ENCODE measurements at regions not wholly inside any gene's neighbourhood (a gene's known extent, or its start where the extent isn't known, plus 50 kb on each side); places are given as distances from the start of the nearest gene placed in this dataset.

- no peak for DNase-seq (ENCODE audit: extremely low spot score)
- ChIA-PET CTCF (interaction anchor here (0.5 kb wide), 1 partner anchor 163 kb away, joined by 3 read pairs; no protein-coding TSS in a partner anchor), POLR2A (no interaction called here)
Measured at GRCh38 chr2:21772624-21773023, 648.9 kb downstream of the TDRD15 start.

GRCh38 chr2:21773168-21773567, 649.4 kb downstream of the TDRD15 start:
- ChIA-PET POLR2A (no interaction called here), CTCF (no interaction called here)
- TF ChIP-seq PKNOX1 (IDR thresholded peaks at IDR 0.05) (no peak), ELF4 (IDR thresholded peaks at IDR 0.05) (no peak), NFRKB (IDR thresholded peaks at IDR 0.05) (no peak), TARDBP (IDR thresholded peaks at IDR 0.05) (no peak)
- no peak for DNase-seq (ENCODE audit: extremely low spot score)

More at GRCh38 chr2:21772624-21773023, 648.9 kb downstream of the TDRD15 start:
- TF ChIP-seq TARDBP (IDR thresholded peaks at IDR 0.05) (no peak), FOXM1 (IDR thresholded peaks at IDR 0.05; ENCODE audit: borderline replicate concordance) (no peak), SUZ12 (IDR thresholded peaks at IDR 0.05) (no peak), ZNF384 (IDR thresholded peaks at IDR 0.05) (no peak), PKNOX1 (IDR thresholded peaks at IDR 0.05) (no peak), FOXK2 (IDR thresholded peaks at IDR 0.05) (no peak), ELF4 (IDR thresholded peaks at IDR 0.05) (no peak), HDGF (IDR thresholded peaks at IDR 0.05; ENCODE audit: borderline replicate concordance) (no peak), L3MBTL2 (conservative IDR thresholded peaks at IDR 0.05) (no peak), NFRKB (IDR thresholded peaks at IDR 0.05) (no peak), SP1 (IDR thresholded peaks at IDR 0.05) (no peak), LEF1 (IDR thresholded peaks at IDR 0.05; ENCODE audit: borderline replicate concordance) (no peak), FOXA1 (IDR thresholded peaks at IDR 0.05) (no peak), ARNT (IDR thresholded peaks at IDR 0.05) (no peak), BHLHE40 (IDR thresholded peaks at IDR 0.05; ENCODE audit: borderline replicate concordance) (no peak), CTBP1 (IDR thresholded peaks at IDR 0.05; ENCODE audit: borderline replicate concordance) (no peak)

- POLR2A ChIA-PET = no interaction called here
- TF ChIP-seq FOXK2 (IDR thresholded peaks at IDR 0.05) (no peak), ZNF384 (IDR thresholded peaks at IDR 0.05) (no peak), LEF1 (IDR thresholded peaks at IDR 0.05; ENCODE audit: borderline replicate concordance) (no peak)
- CTCF ChIA-PET = no interaction called here
- DNase-seq (ENCODE audit: extremely low spot score) = no peak
Measured at GRCh38 chr2:21774691-21775368, 651.1 kb downstream of the TDRD15 start.

GRCh38 chr2:21779786-21780185, 656.0 kb downstream of the TDRD15 start:
- TF ChIP-seq PKNOX1 (IDR thresholded peaks at IDR 0.05) = no peak
- TF ChIP-seq LEF1 (IDR thresholded peaks at IDR 0.05; ENCODE audit: borderline replicate concordance) = no peak
- TF ChIP-seq ZNF384 (IDR thresholded peaks at IDR 0.05) = no peak
- no peak for TF ChIP-seq ARNT (IDR thresholded peaks at IDR 0.05)
- no peak for TF ChIP-seq BHLHE40 (IDR thresholded peaks at IDR 0.05; ENCODE audit: borderline replicate concordance)
- no peak for TF ChIP-seq NFRKB (IDR thresholded peaks at IDR 0.05)
- TF ChIP-seq HDGF (IDR thresholded peaks at IDR 0.05; ENCODE audit: borderline replicate concordance) = no peak
- no peak for TF ChIP-seq FOXM1 (IDR thresholded peaks at IDR 0.05; ENCODE audit: borderline replicate concordance)
- no peak for TF ChIP-seq L3MBTL2 (conservative IDR thresholded peaks at IDR 0.05)
- TF ChIP-seq SUZ12 (IDR thresholded peaks at IDR 0.05) = no peak
- no peak for TF ChIP-seq CTBP1 (IDR thresholded peaks at IDR 0.05; ENCODE audit: borderline replicate concordance)
- no peak for TF ChIP-seq ELF4 (IDR thresholded peaks at IDR 0.05)
- TF ChIP-seq SP1 (IDR thresholded peaks at IDR 0.05) = no peak
- ChIA-PET POLR2A (no interaction called here), CTCF (no interaction called here)
- DNase-seq (ENCODE audit: extremely low spot score) = no peak

- ChIA-PET POLR2A (no interaction called here), CTCF (no interaction called here)
- TF ChIP-seq SP1 (IDR thresholded peaks at IDR 0.05) = no peak
- DNase-seq (ENCODE audit: extremely low spot score) = no peak
Measured at GRCh38 chr2:21781962-21782361, 658.2 kb downstream of the TDRD15 start.

GRCh38 chr2:21782866-21783265, 659.1 kb downstream of the TDRD15 start:
- TF ChIP-seq LEF1 (IDR thresholded peaks at IDR 0.05; ENCODE audit: borderline replicate concordance) = no peak
- TF ChIP-seq TARDBP (IDR thresholded peaks at IDR 0.05) = no peak
- TF ChIP-seq ELF4 (IDR thresholded peaks at IDR 0.05) = no peak
- TF ChIP-seq HDGF (IDR thresholded peaks at IDR 0.05; ENCODE audit: borderline replicate concordance) = no peak
- TF ChIP-seq ARNT (IDR thresholded peaks at IDR 0.05) = no peak
- no peak for TF ChIP-seq FOXK2 (IDR thresholded peaks at IDR 0.05)
- TF ChIP-seq FOXA1 (IDR thresholded peaks at IDR 0.05) = no peak
- no peak for TF ChIP-seq PKNOX1 (IDR thresholded peaks at IDR 0.05)
- TF ChIP-seq FOXM1 (IDR thresholded peaks at IDR 0.05; ENCODE audit: borderline replicate concordance) = no peak
- TF ChIP-seq SUZ12 (IDR thresholded peaks at IDR 0.05) = no peak
- TF ChIP-seq L3MBTL2 (conservative IDR thresholded peaks at IDR 0.05) = no peak
- TF ChIP-seq BHLHE40 (IDR thresholded peaks at IDR 0.05; ENCODE audit: borderline replicate concordance) = no peak
- no peak for TF ChIP-seq ZNF384 (IDR thresholded peaks at IDR 0.05)
- TF ChIP-seq SP1 (IDR thresholded peaks at IDR 0.05) = no peak
- TF ChIP-seq CTBP1 (IDR thresholded peaks at IDR 0.05; ENCODE audit: borderline replicate concordance) = no peak
- TF ChIP-seq NFRKB (IDR thresholded peaks at IDR 0.05) = no peak
- ChIA-PET CTCF (no interaction called here), POLR2A (no interaction called here)
- DNase-seq (ENCODE audit: extremely low spot score) = no peak
